ENCODE measurements at regions not wholly inside any gene's neighbourhood (a gene's known extent, or its start where the extent isn't known, plus 50 kb on each side); places are given as distances from the start of the nearest gene placed in this dataset. TPM values are rescaled to one million over a fixed set of nuclear protein-coding genes. Genes with fewer than 3 reads are reported as not detected.

DNA sequence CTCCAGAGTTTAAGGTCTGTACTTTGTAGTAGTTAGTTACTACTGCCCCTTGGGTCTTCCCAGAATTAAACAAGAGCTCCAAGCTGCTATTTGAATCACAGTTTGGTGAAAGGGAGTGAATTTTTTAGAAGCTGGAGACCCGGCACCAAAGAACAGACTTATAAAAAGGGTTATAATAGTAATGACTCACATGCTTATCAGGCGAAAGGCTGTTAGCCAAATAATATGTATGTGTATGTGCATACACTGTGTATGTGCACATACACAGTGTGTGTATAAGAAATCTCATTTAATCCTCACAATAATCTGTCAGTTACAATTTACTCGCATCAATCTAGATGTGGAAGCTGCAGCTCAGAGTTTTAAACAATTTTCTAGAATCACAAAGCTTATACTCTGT is 59.5 kb upstream of the ITGA1 start:
- DNase-seq, result no peak

DNA sequence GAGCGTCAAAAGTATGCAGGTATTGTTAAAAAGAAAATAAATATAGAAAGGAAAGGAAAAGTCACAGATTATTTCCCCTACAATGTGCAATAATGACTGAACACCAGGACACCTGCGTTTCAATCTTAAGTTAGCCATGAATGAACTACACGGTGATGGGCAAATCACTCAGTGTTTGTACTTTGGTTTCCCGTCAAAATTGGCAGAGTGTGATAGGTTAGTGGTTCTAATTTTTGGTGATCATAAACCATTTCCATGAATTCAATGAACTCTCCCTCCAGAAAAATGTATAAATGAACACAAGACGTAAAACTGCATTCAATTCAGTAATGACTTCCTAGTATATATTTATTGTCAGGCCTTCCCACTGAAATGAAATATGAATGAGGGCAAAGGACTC is 59.0 kb upstream of the ITGA1 start:
- DNase-seq, result no peak

DNA sequence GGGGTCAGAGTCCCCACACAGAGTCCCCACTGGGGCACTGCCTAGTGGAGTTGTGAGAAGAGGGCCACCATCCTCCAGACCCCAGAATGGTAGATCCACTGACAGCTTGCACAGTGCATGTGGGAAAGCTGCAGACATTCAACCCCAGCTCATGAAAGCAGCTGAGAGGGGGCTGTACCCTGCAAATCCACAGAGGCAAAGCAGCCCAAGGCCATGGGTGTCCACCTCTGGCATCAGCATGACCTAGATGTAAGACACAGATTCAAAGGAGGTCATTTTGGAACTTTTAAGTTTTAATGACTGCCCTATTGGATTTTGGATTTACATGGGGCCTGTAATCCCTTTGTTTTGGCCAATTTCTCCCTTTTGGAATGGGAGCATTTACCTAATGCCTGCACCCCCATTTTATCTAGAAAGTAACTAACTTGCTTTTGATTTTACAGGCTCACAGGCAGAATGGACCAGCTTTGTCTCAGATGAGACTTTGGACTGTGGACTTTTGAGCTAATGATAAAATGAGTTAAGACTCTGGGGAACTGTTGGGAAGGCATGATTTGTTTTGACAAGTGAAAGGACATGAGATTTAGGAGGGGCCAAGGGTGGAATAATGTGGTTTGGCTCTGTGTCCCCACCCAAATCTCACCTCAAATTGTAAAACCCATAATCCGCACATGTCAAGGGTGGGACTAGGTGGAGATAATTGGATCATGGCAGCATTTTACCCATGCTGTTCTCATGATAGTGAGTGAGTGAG is 56.3 kb upstream of the ITGA1 start:
- no peak for DNase-seq

DNA sequence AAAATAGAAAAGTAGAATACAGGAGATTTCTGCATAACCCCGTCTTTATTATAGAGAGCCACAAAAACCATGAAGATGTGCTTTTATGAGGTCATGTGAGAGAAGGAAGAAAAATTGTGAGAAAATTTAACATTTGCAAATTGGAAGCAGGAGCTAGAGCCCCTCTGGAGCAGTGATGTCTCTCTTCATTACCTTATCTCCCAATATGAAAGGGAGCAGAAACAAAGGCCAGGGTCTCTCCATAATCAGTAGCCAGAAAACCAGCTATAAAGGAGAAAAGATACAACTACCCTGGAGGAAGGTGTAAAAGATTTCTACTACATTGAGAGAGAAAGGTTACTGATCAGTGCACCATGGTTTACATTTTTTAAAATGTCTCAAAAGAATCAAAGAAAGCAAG is 53.2 kb upstream of the ITGA1 start:
- no peak for DNase-seq

DNA sequence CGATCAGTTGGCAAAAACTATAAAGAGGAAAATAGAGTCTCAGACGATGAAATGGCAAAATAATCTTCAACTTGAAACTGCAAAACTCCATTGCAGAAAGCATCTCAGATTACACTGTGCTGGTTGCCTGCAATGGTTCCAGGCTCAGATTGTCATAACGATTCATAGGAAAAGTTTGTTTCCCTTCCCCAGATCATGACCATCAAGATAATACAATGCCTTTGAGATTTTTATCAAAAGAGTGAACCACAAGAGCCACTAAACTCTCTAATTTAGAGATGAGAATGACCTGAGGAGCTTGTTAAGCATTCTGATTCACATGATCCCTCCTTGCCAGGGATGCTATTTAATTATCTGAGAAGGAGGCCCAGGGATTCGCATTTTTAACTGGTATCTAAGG is 52.6 kb upstream of the ITGA1 start:
- no peak for DNase-seq

Small RNA genes lying in the stretch of these regions (small RNA-seq; reads per million reads assigned to genes)
- gene RPS17P11 (ENCODE audit: low replicate concordance), result not detected

Data from skin of body (tissue), 2 donors.